ENCODE measurements at regions not wholly inside any gene's neighbourhood (a gene's known extent, or its start where the extent isn't known, plus 50 kb on each side); places are given as distances from the start of the nearest gene placed in this dataset.

- TF ChIP-seq CTCF (IDR thresholded peaks at IDR 0.05; ENCODE audit: borderline replicate concordance, extremely low read depth, low read length, poor library complexity, severe bottlenecking), result no peak
- TF ChIP-seq EZH2 (IDR thresholded peaks at IDR 0.05; ENCODE audit: borderline replicate concordance, low read depth, low read length, severe bottlenecking), result no peak
Observed at GRCh38 chr3:146801492-146801891, 196.3 kb upstream of the PLSCR5 start.
